Superior temporal gyrus (tissue), 1 donor: ENCODE measurements at regions not wholly inside any gene's neighbourhood (a gene's known extent, or its start where the extent isn't known, plus 50 kb on each side); places are given as distances from the start of the nearest gene placed in this dataset.
A peak's percentile ranks its signal among the peaks of the same experiment; 100 is the strongest.
"Not testable (repeated sequence)": the region's sequence is repeated elsewhere in the genome, so short reads cannot be mapped to it uniquely, and the experiment has no call there.

ENCODE experiments used
- DNase-seq: peaks from one replicate; pipeline ENCODE4 v3.0.0-alpha.2; 2016; ENCODE audit errors: extremely low spot score

- DNase-seq, result no peak
These were observed 61.4 kb downstream of the NXNL2 start for GRCh38 chr9:88596376-88596775.

GRCh38 chr9:88604836-88605511 is 70.0 kb downstream of the NXNL2 start:
- DNase-seq, result no peak

DNA sequence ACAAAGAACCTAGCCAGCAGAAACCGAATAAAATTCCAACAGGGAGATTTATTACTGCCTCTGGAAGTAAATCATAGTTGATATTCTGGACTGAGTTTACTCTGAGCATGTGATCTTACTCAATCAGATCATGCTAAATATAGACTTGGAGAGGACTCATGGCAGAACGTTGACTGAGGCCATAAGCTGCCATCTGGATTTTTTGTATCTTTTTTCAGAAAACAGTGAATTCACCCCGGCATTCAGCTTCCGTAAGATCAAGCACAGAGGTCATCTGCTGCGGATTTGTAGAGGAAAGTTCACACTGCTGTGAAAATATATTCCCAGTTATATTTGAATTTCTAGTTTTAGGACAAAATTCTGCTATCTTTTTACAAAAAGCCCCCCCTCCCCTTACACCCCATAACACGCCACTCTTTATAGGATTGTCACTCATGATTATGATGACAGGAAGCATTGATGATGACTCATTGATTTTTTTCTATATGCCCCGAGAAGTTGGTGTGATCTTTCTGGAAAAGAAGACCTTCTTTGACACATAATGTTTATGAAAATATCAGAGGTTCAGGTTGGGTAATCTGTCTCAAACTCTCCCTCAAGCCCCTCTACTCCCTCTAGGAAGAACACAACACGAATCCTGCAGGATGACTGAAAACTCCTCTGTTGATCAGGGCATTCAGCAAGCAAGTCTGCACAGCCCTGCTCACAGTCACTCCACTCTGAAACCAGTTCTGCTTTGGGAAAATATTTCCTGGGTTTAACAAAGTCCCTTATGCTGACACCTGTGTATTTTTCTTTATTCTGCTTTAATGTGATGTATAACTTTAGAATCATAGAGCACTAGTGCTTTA is 70.8 kb downstream of the NXNL2 start:
- peak; percentile 22 for DNase-seq

- no peak for DNase-seq
These were observed 79.4 kb downstream of the NXNL2 start for GRCh38 chr9:88614359-88614758.

GRCh38 chr9:88623698-88624097 is 88.7 kb downstream of the NXNL2 start:
- DNase-seq, result no peak

DNA sequence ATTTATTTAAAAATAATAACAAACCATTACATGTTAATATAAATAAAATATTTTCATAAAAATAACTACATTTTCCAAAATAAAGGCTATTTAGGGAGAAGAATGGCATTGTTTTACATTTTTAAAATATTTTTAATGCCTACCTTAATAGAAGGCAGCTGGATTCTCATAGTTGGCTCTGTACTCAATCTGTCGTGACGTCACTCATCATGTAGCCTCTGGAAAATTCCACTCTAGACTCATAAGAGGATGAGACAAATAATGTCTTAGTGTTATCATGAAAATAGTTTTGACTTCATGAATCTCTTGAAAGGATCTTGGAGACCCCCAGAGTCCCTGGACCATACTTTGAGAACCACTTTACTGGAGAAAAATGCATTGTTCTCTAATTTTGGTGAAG is 93.1 kb downstream of the NXNL2 start:
- no peak for DNase-seq

DNA sequence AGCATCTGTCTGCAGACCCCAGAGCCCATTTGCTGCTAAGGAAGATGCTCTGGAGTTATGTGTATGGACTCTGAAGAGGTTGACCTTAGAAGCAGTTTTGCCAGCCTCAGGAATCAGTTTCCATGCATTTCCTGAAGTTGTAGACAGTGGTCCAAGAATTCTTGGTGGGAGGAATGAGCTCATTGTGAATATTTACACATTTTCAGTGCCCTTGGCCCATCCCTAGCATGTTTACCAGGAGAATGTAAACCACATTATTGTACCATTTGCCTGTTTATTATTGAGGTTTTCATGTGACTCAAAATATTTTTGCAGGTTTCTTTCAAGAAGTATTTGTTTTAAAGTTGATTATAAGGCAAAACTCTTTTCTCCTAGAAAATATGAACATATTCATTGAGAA is 93.8 kb downstream of the NXNL2 start:
- no peak for DNase-seq

DNA sequence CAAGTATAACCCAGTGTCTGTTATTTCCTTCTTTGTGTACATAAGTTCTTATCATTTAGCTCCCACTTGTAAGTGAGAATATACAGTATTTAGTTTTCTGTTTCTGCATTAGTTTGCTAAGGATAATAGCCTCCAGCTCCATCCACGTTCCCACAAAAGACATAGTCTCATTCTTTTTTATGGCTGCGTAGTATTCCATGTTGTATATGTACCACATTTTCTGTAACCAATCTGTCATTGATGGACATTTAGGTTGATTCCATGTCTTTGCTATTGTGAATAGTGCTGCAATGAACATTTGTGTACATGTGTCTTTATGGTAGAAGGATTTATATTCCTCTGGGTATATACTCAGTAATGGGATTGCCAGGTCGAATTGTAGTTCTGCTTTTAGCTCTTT is 95.6 kb downstream of the NXNL2 start:
- not testable (repeated sequence) for DNase-seq

GRCh38 chr9:88635151-88635550 is 100.2 kb downstream of the NXNL2 start:
- DNase-seq, result no peak

GRCh38 chr9:88641456-88642240 is 106.7 kb downstream of the NXNL2 start:
- peak; percentile 27 for DNase-seq

- DNase-seq, result no peak
These were observed 107.4 kb downstream of the NXNL2 start for GRCh38 chr9:88642336-88642735.

DNA sequence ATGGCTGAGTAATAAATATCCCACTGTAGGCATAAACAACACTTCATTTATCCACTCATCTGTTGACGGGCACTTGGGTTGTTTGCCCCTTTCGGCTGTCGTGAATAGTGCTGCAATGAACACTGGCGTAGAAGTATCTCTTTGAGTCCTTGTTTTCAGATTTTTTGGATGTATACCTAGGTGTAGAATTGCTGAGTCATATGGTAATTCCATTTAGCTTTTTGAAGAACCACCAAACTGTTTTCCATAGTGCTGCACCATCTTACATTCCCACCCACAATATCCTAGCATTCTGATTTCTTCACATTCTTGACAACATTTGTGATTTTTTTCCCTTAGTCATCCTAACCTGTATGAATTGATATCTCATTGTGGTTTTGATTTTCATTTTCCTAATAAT is 109.0 kb downstream of the NXNL2 start:
- DNase-seq, result no peak

DNA sequence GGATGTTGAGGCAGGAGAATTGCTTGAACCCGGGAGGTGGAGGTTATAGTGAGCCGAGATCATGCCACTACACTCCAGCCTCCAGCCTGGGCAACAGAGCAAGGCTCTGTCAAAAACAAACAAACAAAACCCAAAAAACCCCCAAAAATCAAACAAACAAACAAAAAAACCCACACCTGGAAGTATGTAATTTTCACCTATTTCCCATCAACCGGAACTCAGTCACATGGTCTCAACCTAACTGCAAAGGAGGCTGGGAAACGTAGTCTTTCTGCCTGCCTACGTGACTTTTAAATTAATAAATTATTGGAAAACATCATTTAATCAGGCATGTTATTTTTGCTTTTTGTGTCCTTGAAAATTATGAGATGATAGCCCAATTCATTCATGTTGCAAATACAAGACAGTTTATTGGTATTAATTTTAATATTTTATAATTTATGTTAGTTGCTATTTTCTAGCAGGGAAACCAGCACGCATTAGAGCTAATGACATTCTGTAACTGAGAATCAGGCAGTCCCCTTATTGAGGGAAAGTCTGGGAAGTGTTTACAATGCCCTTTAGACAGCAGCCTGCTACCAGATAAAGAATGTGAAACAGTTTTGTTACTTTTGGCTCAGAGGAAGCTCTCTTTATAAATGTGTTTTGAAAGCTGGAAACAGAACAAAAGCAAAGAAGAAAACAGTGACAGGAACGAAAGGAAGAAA is 110.3 kb downstream of the NXNL2 start:
- no peak for DNase-seq

DNA sequence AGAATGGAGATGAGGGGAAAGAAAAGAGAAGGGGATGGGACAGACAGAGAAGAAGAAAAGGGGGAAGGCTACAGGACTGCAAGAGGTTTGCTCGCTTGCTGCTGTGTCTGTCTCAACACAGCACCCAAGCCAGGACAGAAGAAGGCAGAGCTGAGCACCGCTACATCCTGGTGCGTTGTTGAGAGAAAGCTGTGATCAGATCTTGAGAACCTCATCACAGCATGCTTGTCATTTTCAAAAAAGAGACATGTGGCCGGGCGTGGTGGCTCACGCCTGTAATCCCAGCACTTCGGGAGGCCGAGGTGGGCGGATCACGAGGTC is 110.9 kb downstream of the NXNL2 start:
- DNase-seq, result no peak

GRCh38 chr9:88646539-88647300 is 111.7 kb downstream of the NXNL2 start:
- no peak for DNase-seq

- DNase-seq, result peak; percentile 79
These were observed 117.0 kb downstream of the NXNL2 start for GRCh38 chr9:88651682-88652633.

DNA sequence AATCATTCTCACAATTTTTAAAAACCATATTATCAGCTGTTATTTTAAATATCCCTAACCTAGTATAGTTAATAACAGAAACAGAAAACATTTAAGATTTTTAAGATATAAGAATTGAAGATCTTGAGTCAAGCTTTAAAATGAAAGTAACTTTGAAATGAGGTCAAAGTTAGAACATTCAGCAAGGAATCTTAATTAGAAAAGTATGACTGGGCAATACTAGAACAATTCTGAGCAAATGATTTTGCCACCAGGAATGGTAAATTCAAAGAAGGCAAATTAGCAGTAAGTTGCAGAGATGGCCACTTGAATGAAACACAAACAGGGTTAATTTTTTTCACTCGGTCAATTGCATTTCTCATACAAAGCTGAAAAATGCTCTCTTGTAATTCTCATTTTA is 117.9 kb downstream of the NXNL2 start:
- no peak for DNase-seq

DNA sequence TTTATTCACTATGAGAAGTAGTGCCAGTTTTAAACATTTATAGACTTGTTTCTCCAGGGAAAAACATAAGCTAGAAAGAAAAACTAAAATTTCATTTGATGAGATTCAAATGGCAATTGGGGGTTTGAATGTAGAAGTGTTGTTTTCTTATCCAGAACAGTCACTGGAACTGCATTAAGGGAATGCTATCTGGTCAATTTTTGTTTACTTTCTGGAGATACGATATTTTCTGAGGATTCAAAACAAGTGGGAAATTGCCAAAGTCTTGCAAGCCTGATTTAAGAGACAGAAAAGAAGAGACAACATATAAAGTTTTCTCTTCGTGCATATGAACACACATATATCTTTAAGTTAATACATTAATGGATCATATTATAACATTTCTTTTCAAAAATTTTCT is 118.4 kb downstream of the NXNL2 start:
- peak; percentile 17 for DNase-seq

DNA sequence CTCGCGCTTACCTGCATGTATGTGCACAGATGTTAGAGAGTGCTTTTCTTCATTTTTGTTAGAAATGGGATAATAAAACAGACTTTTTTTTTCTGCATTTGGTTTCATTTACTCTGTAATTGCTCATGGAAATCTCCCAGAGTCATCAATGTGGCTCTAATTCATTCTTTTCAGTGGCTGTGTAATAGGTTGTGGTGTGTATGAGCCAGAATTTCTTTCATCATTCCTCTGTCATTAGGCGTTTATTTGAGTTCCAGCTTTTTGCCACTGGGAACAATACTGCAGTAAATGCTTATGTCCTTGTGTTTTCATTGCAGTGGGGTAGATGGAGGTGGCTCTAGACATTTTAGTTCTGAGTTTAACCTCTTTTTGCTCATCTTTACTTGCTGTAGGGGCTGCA is 118.9 kb downstream of the NXNL2 start:
- no peak for DNase-seq

DNA sequence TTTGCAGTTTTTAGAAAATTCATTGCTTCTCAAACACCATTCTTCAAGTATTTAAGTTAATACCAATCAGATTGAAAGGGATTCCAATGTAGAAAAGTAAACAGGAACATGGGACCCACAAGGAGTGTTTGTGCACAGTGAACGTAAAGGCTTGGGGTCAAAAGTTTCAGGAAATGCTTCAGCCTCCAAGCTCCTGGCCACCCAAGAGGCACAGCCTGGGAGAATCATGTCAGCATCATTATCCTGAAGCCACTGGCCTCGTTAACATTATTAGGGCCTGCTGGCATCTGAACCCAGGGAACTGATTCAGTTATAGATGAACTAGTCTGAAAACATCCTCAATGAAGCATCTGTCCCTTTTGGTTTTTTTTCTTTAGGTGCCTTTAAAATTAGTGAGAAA is 122.9 kb downstream of the NXNL2 start:
- DNase-seq, result no peak
